NOMO-1 (cell line): ENCODE measurements at regions not wholly inside any gene's neighbourhood (a gene's known extent, or its start where the extent isn't known, plus 50 kb on each side); places are given as distances from the start of the nearest gene placed in this dataset.
"Not testable (repeated sequence)": the region's sequence is repeated elsewhere in the genome, so short reads cannot be mapped to it uniquely, and the experiment has no call there.

Experiments
- DNase-seq, 2 experiments: peaks; one replicate each; lab custom pipeline; 2025; ENCODE audit not compliant: unreplicated experiment in 2 of 2; lab: John Stamatoyannopoulos, UW

GRCh38 chr2:181789827-181790448, 101.6 kb upstream of the ITPRID2 start:
- DNase-seq, result no peak

GRCh38 chr2:181790716-181791649, 100.5 kb upstream of the ITPRID2 start:
- DNase-seq, result no peak

- DNase-seq, result no peak
These were observed 98.6 kb upstream of the ITPRID2 start for GRCh38 chr2:181792906-181793305.

- no peak for DNase-seq
These were observed 93.5 kb upstream of the ITPRID2 start for GRCh38 chr2:181798022-181798421.

- DNase-seq, result not testable (repeated sequence)
These were observed 89.2 kb upstream of the ITPRID2 start for GRCh38 chr2:181802300-181802699.

- DNase-seq, result not testable (repeated sequence)
These were observed 87.4 kb upstream of the ITPRID2 start for GRCh38 chr2:181803903-181804799.

GRCh38 chr2:181805228-181806038, 86.1 kb upstream of the ITPRID2 start:
- peak; percentile 78 to 84 for DNase-seq

GRCh38 chr2:181806039-181806392, 85.5 kb upstream of the ITPRID2 start:
- DNase-seq, result no peak

- DNase-seq, result no peak
These were observed 84.0 kb upstream of the ITPRID2 start for GRCh38 chr2:181807526-181807925.

- DNase-seq, result peak; percentile 36 to 57
These were observed 80.5 kb upstream of the ITPRID2 start for GRCh38 chr2:181810823-181811695.

GRCh38 chr2:181812106-181812743, 79.3 kb upstream of the ITPRID2 start:
- DNase-seq, result no peak

- peak in 1 of 2 experiments; percentile 48 for DNase-seq
These were observed 77.5 kb upstream of the ITPRID2 start for GRCh38 chr2:181814057-181814491.

- DNase-seq, result no peak
These were observed 74.0 kb upstream of the ITPRID2 start for GRCh38 chr2:181817509-181817908.

- DNase-seq, result no peak
These were observed 73.4 kb upstream of the ITPRID2 start for GRCh38 chr2:181818058-181818680.

GRCh38 chr2:181818840-181819239, 72.7 kb upstream of the ITPRID2 start:
- no peak for DNase-seq

- no peak for DNase-seq
These were observed 70.5 kb upstream of the ITPRID2 start for GRCh38 chr2:181821049-181821448.

- no peak for DNase-seq
These were observed 69.4 kb upstream of the ITPRID2 start for GRCh38 chr2:181822097-181822496.

GRCh38 chr2:181823405-181823804, 68.1 kb upstream of the ITPRID2 start:
- no peak for DNase-seq
